ENCODE measurements at regions not wholly inside any gene's neighbourhood (a gene's known extent, or its start where the extent isn't known, plus 50 kb on each side); places are given as distances from the start of the nearest gene placed in this dataset.

DNA sequence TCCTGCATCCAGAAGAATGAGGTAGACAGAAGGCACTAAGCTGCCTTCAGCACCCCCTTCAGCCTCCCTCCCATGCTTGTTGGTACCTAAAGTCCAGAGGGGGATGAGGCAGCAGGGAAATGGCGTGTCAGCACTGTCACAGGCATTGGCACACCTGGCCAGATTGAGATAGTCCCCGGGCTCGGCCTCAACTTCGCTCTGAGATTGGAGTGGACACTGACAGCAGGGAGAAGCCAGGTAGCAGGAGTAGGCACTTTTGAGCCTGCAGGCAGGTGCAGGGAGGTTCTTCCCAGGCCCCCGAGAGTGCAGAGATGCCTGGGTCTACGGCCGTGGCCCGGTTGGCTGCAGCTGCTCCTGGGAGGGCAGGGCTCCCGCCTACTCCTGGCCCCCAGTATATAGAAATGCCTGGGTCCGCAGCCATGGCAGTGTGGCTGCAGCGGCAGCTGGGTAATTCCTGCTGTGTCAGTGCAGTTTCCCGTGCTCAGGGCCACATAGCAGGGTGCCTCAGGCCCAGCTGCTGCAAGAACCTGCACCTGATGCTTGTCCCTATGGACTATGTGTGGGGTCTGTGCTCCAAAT lies 160.3 kb downstream of the SLITRK6 start:
- intact Hi-C loops (cut with micrococcal nuclease): no loop called here
- Mint-ChIP-seq H3K36me3 (ENCODE audit: low read depth) (no peaks in the 10 kb centered on the region), H3K9me3 (no peaks in the 10 kb centered on the region), H3K27me3 (no peaks in the 10 kb centered on the region), H3K27ac (no peak overlapping the region), H3K4me1 (no peaks in the 10 kb centered on the region), H3K4me3 (no peak overlapping the region)
- POLR2A ChIA-PET: no interaction called here
- ATAC-seq (ENCODE audit: low read depth): no peak
- TF ChIP-seq, protein P1, sequence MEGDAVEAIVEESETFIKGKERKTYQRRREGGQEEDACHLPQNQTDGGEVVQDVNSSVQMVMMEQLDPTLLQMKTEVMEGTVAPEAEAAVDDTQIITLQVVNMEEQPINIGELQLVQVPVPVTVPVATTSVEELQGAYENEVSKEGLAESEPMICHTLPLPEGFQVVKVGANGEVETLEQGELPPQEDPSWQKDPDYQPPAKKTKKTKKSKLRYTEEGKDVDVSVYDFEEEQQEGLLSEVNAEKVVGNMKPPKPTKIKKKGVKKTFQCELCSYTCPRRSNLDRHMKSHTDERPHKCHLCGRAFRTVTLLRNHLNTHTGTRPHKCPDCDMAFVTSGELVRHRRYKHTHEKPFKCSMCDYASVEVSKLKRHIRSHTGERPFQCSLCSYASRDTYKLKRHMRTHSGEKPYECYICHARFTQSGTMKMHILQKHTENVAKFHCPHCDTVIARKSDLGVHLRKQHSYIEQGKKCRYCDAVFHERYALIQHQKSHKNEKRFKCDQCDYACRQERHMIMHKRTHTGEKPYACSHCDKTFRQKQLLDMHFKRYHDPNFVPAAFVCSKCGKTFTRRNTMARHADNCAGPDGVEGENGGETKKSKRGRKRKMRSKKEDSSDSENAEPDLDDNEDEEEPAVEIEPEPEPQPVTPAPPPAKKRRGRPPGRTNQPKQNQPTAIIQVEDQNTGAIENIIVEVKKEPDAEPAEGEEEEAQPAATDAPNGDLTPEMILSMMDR (IDR thresholded peaks at IDR 0.05): no peak
- CTCF ChIA-PET: no interaction called here
- no peak for DNase-seq

DNA sequence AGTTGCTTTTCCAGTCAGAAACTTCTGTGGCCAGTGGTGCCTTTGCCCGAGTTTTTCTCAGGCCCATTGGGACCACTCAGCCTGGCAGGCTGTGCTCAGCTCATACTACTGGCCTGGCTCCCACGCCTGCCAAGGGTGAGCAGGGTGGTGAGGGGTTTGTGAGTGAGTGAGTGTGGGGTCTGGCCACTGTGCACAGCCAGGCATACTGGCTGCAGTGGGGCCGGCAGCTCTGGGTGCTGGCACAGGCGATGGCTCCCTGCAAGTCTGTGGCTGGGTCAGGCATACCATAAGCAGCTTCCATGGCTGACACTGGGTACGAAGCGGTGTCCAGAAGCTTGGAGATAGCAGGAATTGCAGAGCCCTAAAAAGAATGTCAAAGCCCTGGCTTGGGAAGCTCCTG lies 161.0 kb downstream of the SLITRK6 start:
- TF ChIP-seq, protein P1 (IDR thresholded peaks at IDR 0.05): no peak
- no peaks in the 10 kb centered on the region for H3K27me3 Mint-ChIP-seq
- ChIA-PET CTCF (no interaction called here), POLR2A (no interaction called here)
- no peak for DNase-seq
- ATAC-seq (ENCODE audit: low read depth): no peak
- intact Hi-C loops (cut with micrococcal nuclease): no loop called here
- no peaks in the 10 kb centered on the region for H3K9me3 Mint-ChIP-seq
- no peak overlapping the region for H3K27ac Mint-ChIP-seq
- H3K4me3 Mint-ChIP-seq: no peak overlapping the region
- H3K4me1 Mint-ChIP-seq: no peaks in the 10 kb centered on the region
- no peaks in the 10 kb centered on the region for H3K36me3 Mint-ChIP-seq (ENCODE audit: low read depth)

DNA sequence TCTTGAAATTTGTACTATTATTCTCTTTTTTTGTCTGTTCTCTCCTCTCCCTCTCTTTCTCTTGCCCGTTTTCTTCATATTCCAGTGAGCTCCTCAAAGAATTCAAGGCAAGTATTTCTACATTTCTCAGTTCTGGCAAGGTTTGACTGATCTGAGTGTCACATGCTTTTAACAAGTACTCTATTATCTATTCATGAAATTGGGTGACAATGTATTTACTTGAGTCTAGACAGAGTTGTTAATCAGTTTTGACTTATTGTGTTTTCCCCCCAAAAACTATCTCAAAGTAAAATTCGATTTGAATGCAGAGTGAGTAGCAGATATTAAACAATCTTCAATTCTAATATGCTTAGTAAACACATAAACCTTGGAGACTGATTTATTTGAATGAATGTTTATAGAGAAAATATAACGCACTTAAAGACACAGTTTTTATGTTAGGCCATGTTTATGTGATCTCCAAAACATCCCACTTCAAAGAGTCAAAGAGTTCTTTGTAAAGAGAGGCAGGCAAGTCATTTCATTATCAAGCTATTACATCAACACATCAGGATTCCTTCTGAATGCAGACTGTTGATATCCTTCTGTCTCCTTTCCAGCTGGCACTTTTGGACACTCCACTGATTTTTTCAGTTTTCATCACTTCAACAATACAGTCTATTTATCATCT lies 166.6 kb downstream of the SLITRK6 start:
- POLR2A ChIA-PET: no interaction called here
- Mint-ChIP-seq H3K36me3 (ENCODE audit: low read depth) (no peaks in the 10 kb centered on the region), H3K4me1 (no peaks in the 10 kb centered on the region), H3K9me3 (peaks cover 4% of the 10 kb centered on the region), H3K27ac (no peak overlapping the region), H3K27me3 (no peaks in the 10 kb centered on the region), H3K4me3 (no peak overlapping the region)
- no peak for DNase-seq
- ATAC-seq (ENCODE audit: low read depth): no peak
- CTCF ChIA-PET: no interaction called here
- TF ChIP-seq, protein P1 (IDR thresholded peaks at IDR 0.05): no peak
- intact Hi-C loops (cut with micrococcal nuclease): no loop called here

DNA sequence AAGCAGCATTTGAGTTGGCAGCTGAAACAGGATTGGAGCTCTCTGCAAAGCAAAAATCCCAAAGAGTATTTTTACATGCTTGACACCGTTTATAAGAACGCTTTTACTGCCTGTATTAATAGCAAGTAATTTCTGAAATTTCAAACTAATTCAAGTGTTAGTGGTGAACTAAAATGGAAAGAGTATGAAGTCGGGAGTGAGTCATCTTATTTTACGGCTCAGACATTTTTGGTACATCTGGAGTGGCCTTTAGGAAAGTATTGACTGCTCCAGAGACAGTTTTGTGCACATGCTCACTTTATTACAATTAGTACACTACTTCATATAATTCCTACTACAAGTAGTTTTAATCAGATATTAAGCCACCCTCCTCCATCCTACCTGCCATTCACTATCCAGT lies 167.4 kb downstream of the SLITRK6 start:
- TF ChIP-seq, protein P1 (IDR thresholded peaks at IDR 0.05): no peak
- Mint-ChIP-seq H3K4me1 (no peaks in the 10 kb centered on the region), H3K9me3 (peaks cover 4% of the 10 kb centered on the region), H3K27me3 (no peaks in the 10 kb centered on the region), H3K4me3 (no peak overlapping the region), H3K27ac (no peak overlapping the region), H3K36me3 (ENCODE audit: low read depth) (no peaks in the 10 kb centered on the region)
- intact Hi-C loops (cut with micrococcal nuclease): no loop called here
- POLR2A ChIA-PET: no interaction called here
- DNase-seq (no peak), ATAC-seq (ENCODE audit: low read depth) (no peak)
- CTCF ChIA-PET: no interaction called here

DNA sequence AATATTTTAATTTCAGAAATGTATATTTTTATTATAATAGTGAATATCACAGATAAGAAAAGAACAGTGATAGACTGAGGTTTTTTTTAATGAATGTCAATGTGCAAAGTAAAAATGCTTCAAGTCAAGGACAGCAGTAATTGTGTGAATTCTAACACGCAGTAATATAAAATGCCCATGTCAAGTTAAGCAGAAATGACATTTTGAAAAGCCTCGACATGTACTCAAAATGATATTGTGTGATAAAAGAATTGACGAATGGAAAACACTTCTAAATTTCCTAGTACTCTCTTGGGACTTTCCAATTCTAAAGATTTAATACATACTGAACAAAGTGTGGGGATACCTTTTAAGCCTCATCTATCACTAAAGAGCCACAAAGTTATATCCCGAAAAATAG lies 172.6 kb downstream of the SLITRK6 start:
- POLR2A ChIA-PET: no interaction called here
- intact Hi-C loops (cut with micrococcal nuclease): no loop called here
- ATAC-seq (ENCODE audit: low read depth): no peak
- Mint-ChIP-seq H3K27ac (no peak overlapping the region), H3K9me3 (no peaks in the 10 kb centered on the region), H3K4me1 (no peaks in the 10 kb centered on the region), H3K36me3 (ENCODE audit: low read depth) (no peaks in the 10 kb centered on the region), H3K27me3 (no peaks in the 10 kb centered on the region), H3K4me3 (no peak overlapping the region)
- TF ChIP-seq, protein P1 (IDR thresholded peaks at IDR 0.05): no peak
- DNase-seq: no peak
- CTCF ChIA-PET: no interaction called here

Data from activated B cell treated with CpG ODN at 0.5 μM for 24 hours (primary cell).